Breast epithelium (tissue), 4 donors: ENCODE measurements at regions not wholly inside any gene's neighbourhood (a gene's known extent, or its start where the extent isn't known, plus 50 kb on each side); places are given as distances from the start of the nearest gene placed in this dataset.
"Not testable (repeated sequence)": the region's sequence is repeated elsewhere in the genome, so short reads cannot be mapped to it uniquely, and the experiment has no call there.

Experiments
- DNase-seq, 2 donors: peaks; one replicate each; pipeline ENCODE4 v3.0.0-alpha.2; 2019; ENCODE audit warnings: low spot score in 2 of 2
- H3K27ac ChIP-seq, 2 donors: fragments of 200-600 bp; sonication (generic) in 1 of 2; one replicate each; pipeline ENCODE4 v1.5.1; 2016 to 2019; ENCODE audit warnings: mild to moderate bottlenecking in 1 of 2
- H3K27me3 ChIP-seq, 2 donors: fragments of 200-600 bp; sonication (generic) in 1 of 2; one replicate each; pipeline versions ENCODE4 v1.5.1 to v1.6.0; 2017 to 2019; ENCODE audit warnings: control low read depth in 1 of 2, mild to moderate bottlenecking in 1 of 2
- H3K36me3 ChIP-seq: fragments of 200-600 bp; one replicate; pipeline ENCODE4 v1.5.1; 2019
- H3K4me1 ChIP-seq, 2 donors: fragments of 200-600 bp; sonication (generic); one replicate each; pipeline ENCODE4 v1.5.1; 2016 to 2019; ENCODE audit warnings: control low read depth in 1 of 2
- H3K4me3 ChIP-seq, 3 donors: fragments of 200-600 bp; sonication (generic); 1 replicate in 2 of 3; 2 replicates in 1 of 3; pipeline ENCODE4 v1.5.1; 2016 to 2019; ENCODE audit warnings: mild to moderate bottlenecking in 3 of 3, moderate library complexity in 2 of 3
- H3K9me3 ChIP-seq, 2 donors: fragments of 200-600 bp; sonication (generic) in 1 of 2; one replicate each; pipeline ENCODE4 v1.5.1; 2016 to 2019; ENCODE audit warnings: control low read depth in 1 of 2
- CTCF ChIP-seq, 3 donors: fragments of 450-650 bp; IDR thresholded peaks; one replicate each; pipeline ENCODE4 v1.5.1; 2016 to 2017; ENCODE audit warnings: antibody characterized with exemption in 3 of 3, mild to moderate bottlenecking in 3 of 3, moderate library complexity in 3 of 3
- POLR2A ChIP-seq: fragments of 450-650 bp; IDR thresholded peaks from one replicate; pipeline ENCODE4 v1.6.1; 2016; ENCODE audit warnings: antibody characterized with exemption, mild to moderate bottlenecking, moderate library complexity
- POLR2AphosphoS5 ChIP-seq, 3 donors: sonication (generic); formaldehyde crosslinking; IDR thresholded peaks; one replicate each; pipeline ENCODE4 v1.6.1; 2017; ENCODE audit warnings: antibody characterized with exemption in 3 of 3
- intact Hi-C: fragments of 100-400 bp; cut with DNase I; formaldehyde crosslinking; loops from one replicate; pipeline ENCODE4 v1.15.1; 2023; ENCODE audit warnings: low total_unique reads

GRCh38 chr1:104212239-104212638 is 462.5 kb downstream of the AMY1C start:
- H3K4me3 ChIP-seq = no peak overlapping the region
- intact Hi-C loops = no loop called here
- H3K4me1 ChIP-seq = no peaks in the 10 kb centered on the region
- no peak for DNase-seq
- H3K36me3 ChIP-seq = no peaks in the 10 kb centered on the region
- no peaks in the 10 kb centered on the region for H3K27me3 ChIP-seq
- no peaks in the 10 kb centered on the region for H3K9me3 ChIP-seq
- H3K27ac ChIP-seq = no peak overlapping the region
- no peak for TF ChIP-seq POLR2A
- TF ChIP-seq CTCF (IDR thresholded peaks at IDR 0.05) = no peak
- no peak for TF ChIP-seq POLR2AphosphoS5 (IDR thresholded peaks at IDR 0.05)

GRCh38 chr1:104217395-104217986 is 467.8 kb downstream of the AMY1C start:
- H3K4me3 ChIP-seq, H3K36me3 ChIP-seq, H3K9me3 ChIP-seq, DNase-seq, H3K27ac ChIP-seq, H3K27me3 ChIP-seq, H3K4me1 ChIP-seq, intact Hi-C loops: not testable (repeated sequence)

- no peak overlapping the region for H3K4me3 ChIP-seq
- TF ChIP-seq CTCF (IDR thresholded peaks at IDR 0.05) = no peak
- H3K27ac ChIP-seq = no peak overlapping the region
- no peaks in the 10 kb centered on the region for H3K27me3 ChIP-seq
- intact Hi-C loops = no loop called here
- H3K9me3 ChIP-seq = no peaks in the 10 kb centered on the region
- DNase-seq = no peak
- H3K4me1 ChIP-seq = no peaks in the 10 kb centered on the region
- no peaks in the 10 kb centered on the region for H3K36me3 ChIP-seq
These were observed 480.2 kb downstream of the AMY1C start for GRCh38 chr1:104229860-104230259.

- no peaks in the 10 kb centered on the region for H3K36me3 ChIP-seq
- TF ChIP-seq POLR2A (no peak), CTCF (IDR thresholded peaks at IDR 0.05) (no peak), POLR2AphosphoS5 (IDR thresholded peaks at IDR 0.05) (no peak)
These were observed 482.0 kb downstream of the AMY1C start for GRCh38 chr1:104231676-104232075.

GRCh38 chr1:104235141-104235540 is 485.4 kb downstream of the AMY1C start:
- no peak for TF ChIP-seq POLR2AphosphoS5 (IDR thresholded peaks at IDR 0.05)
- no peak for TF ChIP-seq POLR2A
- no peak for TF ChIP-seq CTCF (IDR thresholded peaks at IDR 0.05)
- Histone ChIP-seq H3K4me1 (no peaks in the 10 kb centered on the region), H3K36me3 (no peaks in the 10 kb centered on the region), H3K27me3 (no peaks in the 10 kb centered on the region), H3K27ac (no peak overlapping the region), H3K9me3 (no peaks in the 10 kb centered on the region), H3K4me3 (no peak overlapping the region)
- intact Hi-C loops = no loop called here
- DNase-seq = no peak

More at GRCh38 chr1:104231676-104232075, 482.0 kb downstream of the AMY1C start:
- Histone ChIP-seq H3K4me3 (no peak overlapping the region), H3K27me3 (no peaks in the 10 kb centered on the region), H3K4me1 (no peaks in the 10 kb centered on the region), H3K27ac (no peak overlapping the region), H3K9me3 (no peaks in the 10 kb centered on the region)
- intact Hi-C loops = no loop called here
- no peak for DNase-seq

GRCh38 chr1:104238991-104239390 is 489.3 kb downstream of the AMY1C start:
- TF ChIP-seq CTCF (IDR thresholded peaks at IDR 0.05) (no peak), POLR2AphosphoS5 (IDR thresholded peaks at IDR 0.05) (no peak), POLR2A (no peak)
- H3K4me1 ChIP-seq = no peaks in the 10 kb centered on the region

More at GRCh38 chr1:104238991-104239390, 489.3 kb downstream of the AMY1C start:
- no peaks in the 10 kb centered on the region for H3K9me3 ChIP-seq
- no peak for DNase-seq
- no peaks in the 10 kb centered on the region for H3K27me3 ChIP-seq
- H3K4me3 ChIP-seq = no peak overlapping the region
- H3K36me3 ChIP-seq = no peaks in the 10 kb centered on the region
- intact Hi-C loops = no loop called here
- H3K27ac ChIP-seq = no peak overlapping the region
